PC-3 (cell line): ENCODE measurements at regions not wholly inside any gene's neighbourhood (a gene's known extent, or its start where the extent isn't known, plus 50 kb on each side); places are given as distances from the start of the nearest gene placed in this dataset.

Experiments used
- EZH2phosphoT487 ChIP-seq: fragments of 300-600 bp; sonication (generic); IDR thresholded peaks from 2 replicates; pipeline ENCODE4 v1.6.1; 2018; ENCODE audit warnings: mild to moderate bottlenecking, antibody characterized with exemption, low read length, borderline replicate concordance
- TF ChIP-seq, protein P1 (sequence below): fragments of 300-600 bp; sonication (generic); conservative IDR thresholded peaks from 2 replicates; pipeline ENCODE4 v1.5.1; 2017; ENCODE audit warnings: antibody characterized with exemption, low read depth, mild to moderate bottlenecking, low read length

DNA sequence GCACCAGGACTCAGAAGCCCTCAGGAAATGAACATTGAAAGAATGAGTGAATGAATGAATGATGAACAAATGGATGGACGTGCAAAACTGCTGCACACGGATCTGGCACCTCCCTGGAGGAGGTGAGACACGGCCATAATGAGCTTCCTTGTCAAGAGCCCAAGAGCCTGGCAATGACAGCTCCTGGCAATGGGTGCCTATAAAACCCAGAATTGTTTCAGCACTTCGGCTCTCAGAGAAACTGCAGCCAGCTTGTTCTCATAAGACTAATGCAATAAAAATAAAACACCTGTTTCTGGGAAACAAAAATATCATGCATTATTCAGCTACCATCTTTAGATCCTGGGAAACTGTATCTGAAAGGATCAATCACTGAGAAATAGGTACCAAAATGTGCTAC, 200.5 kb upstream of the SFSWAP start:
- TF ChIP-seq EZH2phosphoT487 = no peak
- TF ChIP-seq, protein P1, sequence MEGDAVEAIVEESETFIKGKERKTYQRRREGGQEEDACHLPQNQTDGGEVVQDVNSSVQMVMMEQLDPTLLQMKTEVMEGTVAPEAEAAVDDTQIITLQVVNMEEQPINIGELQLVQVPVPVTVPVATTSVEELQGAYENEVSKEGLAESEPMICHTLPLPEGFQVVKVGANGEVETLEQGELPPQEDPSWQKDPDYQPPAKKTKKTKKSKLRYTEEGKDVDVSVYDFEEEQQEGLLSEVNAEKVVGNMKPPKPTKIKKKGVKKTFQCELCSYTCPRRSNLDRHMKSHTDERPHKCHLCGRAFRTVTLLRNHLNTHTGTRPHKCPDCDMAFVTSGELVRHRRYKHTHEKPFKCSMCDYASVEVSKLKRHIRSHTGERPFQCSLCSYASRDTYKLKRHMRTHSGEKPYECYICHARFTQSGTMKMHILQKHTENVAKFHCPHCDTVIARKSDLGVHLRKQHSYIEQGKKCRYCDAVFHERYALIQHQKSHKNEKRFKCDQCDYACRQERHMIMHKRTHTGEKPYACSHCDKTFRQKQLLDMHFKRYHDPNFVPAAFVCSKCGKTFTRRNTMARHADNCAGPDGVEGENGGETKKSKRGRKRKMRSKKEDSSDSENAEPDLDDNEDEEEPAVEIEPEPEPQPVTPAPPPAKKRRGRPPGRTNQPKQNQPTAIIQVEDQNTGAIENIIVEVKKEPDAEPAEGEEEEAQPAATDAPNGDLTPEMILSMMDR = no peak
